ENCODE measurements at regions not wholly inside any gene's neighbourhood (a gene's known extent, or its start where the extent isn't known, plus 50 kb on each side); places are given as distances from the start of the nearest gene placed in this dataset.

DNA sequence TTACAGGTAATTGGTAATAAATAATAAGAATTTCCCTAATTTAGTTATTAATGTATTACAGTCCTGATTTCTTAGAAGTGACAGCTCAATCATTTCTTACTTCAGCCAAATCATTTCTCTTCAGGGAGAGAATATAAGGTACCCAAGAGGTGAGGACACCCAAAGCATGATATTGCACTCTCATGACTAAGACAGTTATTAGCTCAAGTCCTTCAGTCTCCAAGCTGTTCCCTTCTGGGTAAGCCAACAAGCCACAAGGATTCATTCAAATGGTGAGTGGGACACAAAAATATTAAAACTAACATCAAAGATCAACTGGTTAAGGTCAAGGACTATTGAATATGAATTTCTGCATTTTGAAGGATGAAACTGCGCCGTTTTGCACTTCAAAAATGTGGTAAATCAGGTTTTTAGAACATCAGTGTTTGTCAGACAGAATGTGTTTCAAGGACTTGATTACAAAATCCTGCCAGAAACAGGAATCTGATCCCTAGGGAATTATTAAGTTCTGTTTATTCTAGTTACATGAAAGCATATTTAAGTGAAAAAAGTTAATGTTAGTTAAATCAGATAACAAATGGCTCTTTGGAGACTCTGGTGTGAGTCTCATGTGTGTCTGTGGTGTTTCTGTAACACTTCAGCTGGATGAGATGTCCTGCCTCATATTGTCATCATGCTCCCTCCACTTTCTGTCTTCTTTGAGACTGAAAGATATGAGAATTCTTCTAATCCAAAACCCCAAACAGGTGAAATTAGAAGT, 101.7 kb upstream of the COL8A1 start:
- DNase-seq (ENCODE audit: insufficient read length) (no peak), FAIRE-seq (no peak)
- no peak for TF ChIP-seq POLR2AphosphoS5 (IDR thresholded peaks at IDR 0.05; ENCODE audit: low read depth, low read length)
- no peak for TF ChIP-seq POLR2A (IDR thresholded peaks at IDR 0.05; ENCODE audit: low read depth, low read length)
- TF ChIP-seq TAF1 (IDR thresholded peaks at IDR 0.05; ENCODE audit: borderline replicate concordance, low read depth, low read length) = no peak

DNA sequence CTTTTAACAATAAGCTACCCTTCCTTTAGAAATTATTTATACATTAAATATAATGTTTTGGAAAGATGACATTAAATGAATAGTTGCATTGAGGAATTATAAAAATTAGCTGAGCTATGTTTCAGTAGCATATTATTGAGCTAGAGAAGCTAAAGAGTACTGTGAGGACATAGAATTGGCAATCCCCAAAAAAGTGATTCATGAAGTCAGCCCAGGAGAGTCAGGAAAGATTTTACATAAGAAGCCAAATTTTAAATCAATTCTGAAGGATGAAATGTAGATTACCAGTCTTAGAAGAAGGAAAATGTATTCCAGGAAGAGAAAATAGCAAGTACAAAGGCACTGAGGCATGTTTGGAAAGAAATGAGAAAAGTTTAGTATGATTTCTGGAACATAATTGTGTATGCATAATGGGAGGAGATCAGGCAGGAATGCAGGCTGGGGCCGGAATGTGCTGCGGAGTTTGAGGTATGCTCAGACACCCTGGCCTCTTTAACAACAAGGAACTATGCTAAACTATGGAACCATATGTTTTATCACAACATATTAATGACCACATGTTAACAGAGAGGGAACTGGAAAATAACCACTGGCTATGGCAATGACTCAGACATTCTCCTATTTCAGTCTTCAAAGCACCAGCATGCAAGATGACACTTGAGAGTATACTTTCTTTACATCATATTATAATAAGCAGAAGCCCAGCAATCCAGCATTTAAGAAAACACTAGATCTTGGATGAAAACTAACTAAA, 103.3 kb upstream of the COL8A1 start:
- DNase-seq (ENCODE audit: insufficient read length) (no peak), FAIRE-seq (no peak)
- TF ChIP-seq POLR2AphosphoS5 (IDR thresholded peaks at IDR 0.05; ENCODE audit: low read depth, low read length) = no peak
- no peak for TF ChIP-seq TAF1 (IDR thresholded peaks at IDR 0.05; ENCODE audit: borderline replicate concordance, low read depth, low read length)
- no peak for TF ChIP-seq POLR2A (IDR thresholded peaks at IDR 0.05; ENCODE audit: low read depth, low read length)

DNA sequence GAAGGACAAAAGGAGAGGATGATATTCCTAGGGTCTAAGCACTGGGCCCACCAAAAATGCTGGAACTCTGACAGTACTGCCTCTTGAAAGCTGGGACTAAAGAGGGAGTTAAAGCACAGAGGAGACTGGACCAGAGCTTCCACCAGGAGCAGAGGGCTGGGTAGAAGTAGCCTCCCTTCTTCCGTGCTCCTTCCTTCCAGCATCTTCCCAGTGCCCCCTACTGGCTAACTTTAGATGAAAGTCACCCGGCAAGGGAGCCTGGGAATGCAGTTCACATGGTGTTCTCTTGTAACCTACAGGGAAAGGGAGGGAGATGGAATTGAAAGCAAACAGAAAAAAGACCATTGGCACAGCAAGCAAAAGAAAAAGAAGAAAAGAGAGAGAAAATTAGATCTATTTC, 106.1 kb upstream of the COL8A1 start:
- FAIRE-seq (peak; percentile 75), DNase-seq (ENCODE audit: insufficient read length) (no peak)
- no peak for TF ChIP-seq TAF1 (IDR thresholded peaks at IDR 0.05; ENCODE audit: borderline replicate concordance, low read depth, low read length)
- no peak for TF ChIP-seq POLR2A (IDR thresholded peaks at IDR 0.05; ENCODE audit: low read depth, low read length)
- TF ChIP-seq POLR2AphosphoS5 (IDR thresholded peaks at IDR 0.05; ENCODE audit: low read depth, low read length) = no peak

DNA sequence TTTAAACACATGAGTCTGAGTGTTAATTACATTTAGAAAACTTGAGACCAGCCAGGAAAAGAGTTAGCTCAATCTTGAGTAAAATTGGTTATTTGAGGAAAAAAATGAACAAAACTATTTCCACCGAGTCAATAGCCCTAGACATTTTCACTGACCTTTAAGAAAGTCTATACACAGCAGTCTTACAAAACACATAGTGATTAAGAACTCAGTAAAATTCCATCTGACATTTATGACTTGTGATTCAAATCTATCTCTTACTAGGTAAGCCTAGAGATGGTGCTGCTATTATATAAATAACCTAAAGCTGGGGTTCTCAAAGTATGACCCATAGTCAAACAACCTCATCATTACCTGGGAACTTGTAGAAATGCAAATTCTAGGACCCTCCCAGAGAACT, 109.1 kb upstream of the COL8A1 start:
- no peak for TF ChIP-seq POLR2AphosphoS5 (IDR thresholded peaks at IDR 0.05; ENCODE audit: low read depth, low read length)
- no peak for TF ChIP-seq POLR2A (IDR thresholded peaks at IDR 0.05; ENCODE audit: low read depth, low read length)
- TF ChIP-seq TAF1 (IDR thresholded peaks at IDR 0.05; ENCODE audit: borderline replicate concordance, low read depth, low read length) = no peak
- FAIRE-seq = no peak
- no peak for DNase-seq (ENCODE audit: insufficient read length)

DNA sequence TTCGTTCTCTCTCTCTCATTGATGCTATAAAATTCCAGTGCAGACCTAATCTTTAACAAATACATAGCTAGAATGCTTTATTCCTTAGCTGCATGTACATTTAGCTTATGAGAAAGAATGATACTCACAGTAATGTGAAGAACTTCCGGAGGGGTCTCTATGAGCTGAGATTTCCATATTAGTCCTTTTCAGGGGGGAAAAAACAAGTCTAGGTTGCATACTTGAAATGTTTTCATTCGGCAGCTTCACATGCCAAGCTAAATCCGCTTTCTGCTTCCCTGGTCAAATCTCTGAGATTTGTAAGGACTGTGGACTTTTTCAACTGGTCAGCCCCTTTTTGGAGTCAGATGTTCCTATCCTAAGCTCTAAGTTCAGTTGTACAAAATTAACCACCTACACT, 111.5 kb upstream of the COL8A1 start:
- DNase-seq (ENCODE audit: insufficient read length) = no peak
- peak; percentile 27 for FAIRE-seq
- no peak for TF ChIP-seq TAF1 (IDR thresholded peaks at IDR 0.05; ENCODE audit: borderline replicate concordance, low read depth, low read length)
- TF ChIP-seq POLR2AphosphoS5 (IDR thresholded peaks at IDR 0.05; ENCODE audit: low read depth, low read length) = no peak
- no peak for TF ChIP-seq POLR2A (IDR thresholded peaks at IDR 0.05; ENCODE audit: low read depth, low read length)

DNA sequence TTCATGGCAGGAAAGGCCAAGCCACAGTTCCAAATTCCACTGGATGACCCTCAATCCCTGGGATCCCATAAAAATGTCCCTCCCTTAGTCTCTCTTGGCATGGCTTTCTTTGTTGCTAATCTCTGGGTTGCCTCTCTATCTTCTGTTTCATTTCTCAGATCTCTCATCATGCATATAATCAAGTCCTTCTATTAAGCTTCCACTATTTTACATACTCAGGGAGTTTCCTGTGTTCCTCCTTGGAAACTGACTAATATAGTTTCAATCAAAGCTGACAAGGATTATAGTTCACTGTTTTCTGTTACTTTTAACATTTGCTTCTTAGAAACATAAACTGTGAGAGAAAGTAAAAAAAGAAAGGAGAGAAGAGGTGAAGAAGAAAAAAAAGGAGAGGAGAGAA, 113.8 kb upstream of the COL8A1 start:
- DNase-seq (ENCODE audit: insufficient read length) (no peak), FAIRE-seq (no peak)
- TF ChIP-seq POLR2A (IDR thresholded peaks at IDR 0.05; ENCODE audit: low read depth, low read length) (no peak), POLR2AphosphoS5 (IDR thresholded peaks at IDR 0.05; ENCODE audit: low read depth, low read length) (no peak), TAF1 (IDR thresholded peaks at IDR 0.05; ENCODE audit: borderline replicate concordance, low read depth, low read length) (no peak)

DNA sequence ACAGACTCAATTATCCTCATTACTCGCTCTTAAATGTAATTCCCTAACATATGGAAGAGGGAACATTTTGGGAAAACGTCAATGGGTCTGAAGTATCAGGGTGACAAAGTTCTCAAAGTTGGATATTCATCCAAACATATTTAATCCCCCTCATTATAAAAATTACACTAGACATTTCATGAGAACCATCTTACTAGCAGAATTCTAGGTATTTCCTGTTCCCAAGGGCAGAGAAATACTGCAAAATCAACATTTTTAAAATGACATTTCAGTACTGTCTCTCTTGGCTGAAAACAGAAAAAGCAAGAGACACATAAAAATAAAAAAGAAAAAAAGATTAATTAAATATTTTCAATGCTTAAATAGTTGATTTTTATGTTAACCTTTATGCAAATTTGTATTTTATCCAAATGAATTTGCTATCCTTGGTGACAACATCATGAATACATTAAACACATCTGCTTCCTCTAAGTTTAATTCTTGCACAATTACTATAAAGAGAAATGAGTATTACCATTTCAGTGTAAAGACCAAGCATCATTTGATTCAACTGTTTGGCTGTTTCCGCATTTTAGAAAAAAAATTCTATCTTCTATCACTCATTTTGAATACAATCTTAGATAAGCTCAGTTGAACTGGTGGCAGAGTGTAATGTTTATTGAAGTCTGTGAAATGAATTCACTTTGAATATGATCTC, 114.8 kb upstream of the COL8A1 start:
- no peak for FAIRE-seq
- no peak for TF ChIP-seq POLR2AphosphoS5 (IDR thresholded peaks at IDR 0.05; ENCODE audit: low read depth, low read length)
- TF ChIP-seq TAF1 (IDR thresholded peaks at IDR 0.05; ENCODE audit: borderline replicate concordance, low read depth, low read length) = no peak

DNA sequence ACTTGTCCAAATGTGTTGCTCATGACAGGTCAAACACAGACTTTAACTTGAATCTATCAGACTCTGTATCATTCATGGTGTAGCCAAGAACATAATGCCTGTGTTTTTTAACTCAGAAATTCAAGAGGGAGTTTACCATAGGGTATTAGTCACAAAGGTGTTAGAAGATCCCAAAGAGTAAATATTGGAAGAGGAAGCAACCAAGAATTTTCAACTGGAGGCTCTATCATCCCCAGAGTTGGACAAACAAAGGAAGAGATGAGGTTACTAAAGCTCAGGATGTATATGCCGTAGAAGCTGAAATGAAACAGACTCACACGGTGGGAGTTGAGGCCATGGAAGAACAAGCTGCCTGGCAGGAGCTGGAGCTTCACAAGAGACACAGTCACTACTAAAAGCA, 116.2 kb upstream of the COL8A1 start:
- TF ChIP-seq TAF1 (IDR thresholded peaks at IDR 0.05; ENCODE audit: borderline replicate concordance, low read depth, low read length) (no peak), POLR2A (IDR thresholded peaks at IDR 0.05; ENCODE audit: low read depth, low read length) (no peak), POLR2AphosphoS5 (IDR thresholded peaks at IDR 0.05; ENCODE audit: low read depth, low read length) (no peak)
- no peak for FAIRE-seq

More for the DNA sequence above, 114.8 kb upstream of the COL8A1 start:
- DNase-seq (ENCODE audit: insufficient read length) = no peak

DNA sequence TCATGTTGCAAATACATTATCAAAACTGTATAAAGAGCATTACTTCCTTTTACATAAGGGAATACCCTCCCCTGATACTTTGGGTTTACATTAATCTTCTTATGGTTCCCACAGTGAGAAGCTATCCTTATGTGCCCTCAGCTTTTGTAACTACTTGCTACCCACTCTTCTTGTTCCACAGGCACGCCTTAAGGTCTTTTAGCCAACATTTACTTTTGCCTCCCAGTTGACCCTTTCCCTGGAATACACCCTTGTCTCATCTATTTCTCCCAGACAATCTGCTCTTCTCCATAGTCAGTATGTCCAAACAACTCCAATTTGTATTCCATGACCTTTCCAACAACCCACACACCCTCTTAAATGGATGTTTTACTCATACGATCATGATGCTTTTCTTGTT, 116.8 kb upstream of the COL8A1 start:
- TF ChIP-seq POLR2A (IDR thresholded peaks at IDR 0.05; ENCODE audit: low read depth, low read length) (no peak), POLR2AphosphoS5 (IDR thresholded peaks at IDR 0.05; ENCODE audit: low read depth, low read length) (no peak), TAF1 (IDR thresholded peaks at IDR 0.05; ENCODE audit: borderline replicate concordance, low read depth, low read length) (no peak)
- no peak for FAIRE-seq

More for the DNA sequence above, 116.2 kb upstream of the COL8A1 start:
- DNase-seq (ENCODE audit: insufficient read length) = no peak

DNA sequence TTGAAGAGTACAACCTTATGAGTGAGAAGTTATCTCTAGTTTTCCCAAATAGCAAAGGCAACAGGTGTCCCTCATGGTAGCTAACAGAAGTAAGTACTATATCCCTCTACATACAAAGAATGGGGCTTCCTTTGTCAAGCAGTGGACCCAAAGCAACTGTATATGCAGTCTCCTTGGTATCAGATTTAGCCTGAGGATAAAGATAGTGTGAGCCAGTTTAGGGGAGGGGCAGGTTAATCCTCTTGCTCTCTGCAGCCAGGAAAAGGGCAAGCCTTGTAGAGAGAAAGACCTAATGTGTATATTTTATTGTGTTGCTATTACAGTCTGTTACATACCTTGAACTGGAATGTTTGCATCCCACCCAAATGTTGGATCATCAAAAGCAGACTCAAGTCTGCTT, 117.9 kb upstream of the COL8A1 start:
- DNase-seq (ENCODE audit: insufficient read length) (no peak), FAIRE-seq (no peak)
- no peak for TF ChIP-seq TAF1 (IDR thresholded peaks at IDR 0.05; ENCODE audit: borderline replicate concordance, low read depth, low read length)
- TF ChIP-seq POLR2AphosphoS5 (IDR thresholded peaks at IDR 0.05; ENCODE audit: low read depth, low read length) = no peak
- no peak for TF ChIP-seq POLR2A (IDR thresholded peaks at IDR 0.05; ENCODE audit: low read depth, low read length)

More for the DNA sequence above, 116.8 kb upstream of the COL8A1 start:
- no peak for DNase-seq (ENCODE audit: insufficient read length)

DNA sequence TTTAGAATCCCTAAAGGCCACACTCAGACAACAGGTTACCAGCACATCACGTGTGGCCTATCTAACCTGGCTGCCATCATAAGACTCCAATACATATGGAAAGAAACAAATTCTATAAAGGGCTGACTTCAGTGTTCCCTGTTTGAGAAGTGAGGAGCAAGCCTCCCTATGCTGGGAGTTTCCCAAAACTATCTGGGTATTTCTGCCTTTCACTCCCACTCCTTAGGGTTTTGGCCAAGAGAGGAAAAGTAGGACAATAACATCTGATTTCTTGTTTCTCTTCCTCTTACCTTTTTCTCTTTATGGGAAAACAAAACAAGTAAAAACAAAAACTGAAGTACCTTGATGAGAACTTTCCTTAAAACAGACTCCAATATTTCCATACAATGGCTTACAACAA, 121.5 kb upstream of the COL8A1 start:
- DNase-seq (ENCODE audit: insufficient read length) (no peak), FAIRE-seq (no peak)
- no peak for TF ChIP-seq POLR2AphosphoS5 (IDR thresholded peaks at IDR 0.05; ENCODE audit: low read depth, low read length)
- TF ChIP-seq POLR2A (IDR thresholded peaks at IDR 0.05; ENCODE audit: low read depth, low read length) = no peak
- no peak for TF ChIP-seq TAF1 (IDR thresholded peaks at IDR 0.05; ENCODE audit: borderline replicate concordance, low read depth, low read length)

Measured in GM12892 (cell line).